ENCODE measurements at regions not wholly inside any gene's neighbourhood (a gene's known extent, or its start where the extent isn't known, plus 50 kb on each side); places are given as distances from the start of the nearest gene placed in this dataset.

GRCh38 chr3:147872568-147872967, 463.4 kb downstream of the ZIC1 start:
- DNase-seq: no peak

GRCh38 chr3:147875498-147875897, 466.3 kb downstream of the ZIC1 start:
- DNase-seq: no peak

- no peak for DNase-seq
Observed at GRCh38 chr3:147881933-147882332, 472.8 kb downstream of the ZIC1 start.

- DNase-seq: peak; percentile 59
Observed at GRCh38 chr3:147886879-147887278, 477.7 kb downstream of the ZIC1 start.

GRCh38 chr3:147887797-147888196, 478.6 kb downstream of the ZIC1 start:
- DNase-seq: no peak

GRCh38 chr3:147890114-147890513, 480.9 kb downstream of the ZIC1 start:
- DNase-seq: no peak

GRCh38 chr3:147895509-147895908, 486.3 kb downstream of the ZIC1 start:
- no peak for DNase-seq

GRCh38 chr3:147900851-147901250, 491.7 kb downstream of the ZIC1 start:
- DNase-seq: no peak

- DNase-seq: no peak
Observed at GRCh38 chr3:147903026-147903425, 493.9 kb downstream of the ZIC1 start.

GRCh38 chr3:147904421-147904820, 495.3 kb downstream of the ZIC1 start:
- no peak for DNase-seq

- DNase-seq: no peak
Observed at GRCh38 chr3:147906285-147906684, 497.1 kb downstream of the ZIC1 start.

- DNase-seq: no peak
Observed at GRCh38 chr3:147914532-147914931, 505.4 kb downstream of the ZIC1 start.

- no peak for DNase-seq
Observed at GRCh38 chr3:147915057-147915456, 505.9 kb downstream of the ZIC1 start.

GRCh38 chr3:147919496-147919895, 510.3 kb downstream of the ZIC1 start:
- DNase-seq: no peak

GRCh38 chr3:147921051-147921450, 511.9 kb downstream of the ZIC1 start:
- DNase-seq: no peak

- no peak for DNase-seq
Observed at GRCh38 chr3:147924755-147925154, 515.6 kb downstream of the ZIC1 start.

GRCh38 chr3:147925272-147925671, 516.1 kb downstream of the ZIC1 start:
- DNase-seq: no peak

GRCh38 chr3:147930232-147930807, 521.2 kb downstream of the ZIC1 start:
- DNase-seq: peak; percentile 61

GRCh38 chr3:147934451-147935180, 525.5 kb downstream of the ZIC1 start:
- DNase-seq: no peak

- DNase-seq: no peak
Observed at GRCh38 chr3:147937341-147937740, 528.2 kb downstream of the ZIC1 start.

- no peak for DNase-seq
Observed at GRCh38 chr3:147937891-147938290, 528.7 kb downstream of the ZIC1 start.

GRCh38 chr3:147939425-147939824, 530.3 kb downstream of the ZIC1 start:
- DNase-seq: no peak

- peak; percentile 55 for DNase-seq
Observed at GRCh38 chr3:147939839-147940238, 530.7 kb downstream of the ZIC1 start.

GRCh38 chr3:147940405-147941193, 531.4 kb downstream of the ZIC1 start:
- DNase-seq: no peak

Measured in islet precursor cell (in vitro differentiated cells).